DMS153 (cell line): ENCODE measurements at regions not wholly inside any gene's neighbourhood (a gene's known extent, or its start where the extent isn't known, plus 50 kb on each side); places are given as distances from the start of the nearest gene placed in this dataset.

Experiments used
- DNase-seq: peaks from one replicate; lab custom pipeline; 2025; lab: John Stamatoyannopoulos, UW

DNA sequence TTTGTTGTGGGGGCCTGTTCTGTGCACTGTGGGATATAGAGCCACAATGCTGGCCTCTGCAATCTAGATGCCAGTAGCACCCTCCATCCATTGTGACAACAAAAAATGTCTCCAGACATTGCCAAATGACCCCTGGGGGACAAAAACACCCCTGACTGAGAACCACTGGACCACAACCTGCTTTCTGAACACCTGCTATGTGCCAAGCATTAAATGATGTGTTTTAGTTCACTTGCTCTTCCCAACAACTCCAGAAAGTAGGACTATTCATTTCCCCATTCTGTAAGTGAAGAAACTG lies 367.0 kb upstream of the ERCC4 start:
- no peak for DNase-seq

DNA sequence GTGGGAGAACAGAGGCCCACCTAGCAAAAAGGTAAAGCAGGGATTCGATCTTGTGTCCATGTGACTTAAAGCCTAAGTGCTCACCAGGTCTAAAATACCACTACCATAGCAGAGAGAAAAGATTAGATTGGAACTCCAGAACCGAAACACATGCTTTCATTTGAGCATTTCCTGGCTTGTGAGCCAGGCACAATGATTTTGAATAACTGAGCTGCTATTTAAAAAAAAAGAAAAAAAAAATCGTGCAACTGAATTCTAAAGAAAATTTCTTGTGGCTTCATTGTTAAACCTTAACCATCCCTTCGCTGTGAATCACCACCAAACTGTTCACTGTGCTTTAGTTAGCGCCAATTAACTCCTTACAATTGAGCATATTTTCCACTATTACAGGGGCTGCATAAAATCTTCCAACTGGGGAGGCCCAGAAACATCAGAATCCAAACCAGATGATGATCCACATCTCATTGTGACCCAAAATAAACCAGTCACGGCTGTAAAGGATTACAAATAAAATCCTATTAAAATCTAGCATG lies 366.4 kb upstream of the ERCC4 start:
- no peak for DNase-seq

DNA sequence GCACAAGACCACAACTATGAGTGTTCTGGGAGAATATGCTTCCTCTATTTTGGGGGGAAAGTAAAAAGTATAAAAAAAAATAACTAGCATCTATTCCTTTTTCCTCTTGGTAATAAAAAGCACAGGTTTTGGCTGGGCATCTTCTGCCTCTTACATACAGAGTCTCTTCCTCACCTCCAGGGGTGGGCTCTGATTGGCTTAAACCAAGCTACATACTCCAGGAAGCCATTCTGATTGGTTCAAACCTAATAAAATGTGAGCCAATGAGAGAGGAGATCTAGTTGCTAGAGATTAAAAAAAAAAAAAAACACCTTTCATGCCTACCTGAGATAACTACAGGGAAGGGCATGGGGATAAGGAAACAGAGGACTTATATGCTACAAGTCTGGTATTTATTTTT lies 365.9 kb upstream of the ERCC4 start:
- no peak for DNase-seq

DNA sequence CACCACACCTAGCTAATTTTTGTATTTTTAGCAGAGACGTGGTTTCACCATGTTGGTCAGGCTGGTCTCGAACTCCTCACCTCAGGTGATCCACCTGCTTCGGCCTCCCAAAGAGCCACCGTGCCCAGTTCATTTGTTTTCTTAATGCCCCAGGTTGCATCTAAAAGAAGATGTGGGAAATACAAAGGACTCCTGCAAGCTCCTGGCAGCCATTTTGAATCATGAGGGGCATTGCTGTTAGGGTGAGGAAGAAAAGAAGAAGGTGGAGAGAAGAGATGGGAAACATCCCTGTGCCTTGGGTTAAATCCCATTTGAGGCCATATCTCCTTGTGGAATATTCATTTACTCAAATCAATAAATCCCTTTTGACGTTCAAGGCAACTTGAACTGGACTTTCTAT lies 365.3 kb upstream of the ERCC4 start:
- no peak for DNase-seq

DNA sequence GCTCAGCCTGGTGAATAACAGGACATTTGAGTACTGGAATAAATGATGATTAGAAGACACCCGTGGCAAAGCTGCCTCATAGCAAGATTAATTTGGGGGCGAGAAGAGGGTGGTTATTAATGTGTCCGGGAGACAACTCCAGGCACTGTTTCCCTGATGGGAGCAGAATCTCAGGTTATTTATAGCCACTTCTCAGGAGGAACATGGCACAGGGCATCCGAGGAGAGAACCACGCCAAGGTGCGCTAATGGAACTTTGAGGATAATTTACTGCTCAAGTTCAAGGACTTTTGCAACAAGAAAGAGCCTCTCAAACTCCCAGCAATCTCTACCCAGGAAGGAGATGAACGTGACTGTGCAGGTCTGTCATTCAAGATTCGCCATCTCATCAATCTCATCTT lies 362.5 kb upstream of the ERCC4 start:
- DNase-seq, result no peak

DNA sequence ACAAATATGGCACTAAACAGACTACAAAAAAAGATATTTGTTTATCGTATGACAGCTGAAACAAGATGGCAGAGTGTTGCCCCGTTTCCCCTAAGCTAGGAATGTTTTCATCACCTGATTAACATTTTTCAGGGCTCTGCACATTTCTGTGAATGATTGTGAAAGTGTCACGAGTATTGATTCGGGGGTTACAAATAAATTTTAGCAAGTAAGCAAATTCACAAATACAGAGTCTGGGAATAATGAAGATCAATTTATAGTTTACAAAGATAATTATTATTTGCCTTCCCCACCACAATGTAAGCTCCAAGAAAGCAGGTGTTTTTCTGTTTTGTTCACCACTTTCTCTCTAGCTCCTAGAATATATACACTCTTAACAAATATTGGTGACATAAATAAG lies 361.2 kb upstream of the ERCC4 start:
- DNase-seq, result no peak

DNA sequence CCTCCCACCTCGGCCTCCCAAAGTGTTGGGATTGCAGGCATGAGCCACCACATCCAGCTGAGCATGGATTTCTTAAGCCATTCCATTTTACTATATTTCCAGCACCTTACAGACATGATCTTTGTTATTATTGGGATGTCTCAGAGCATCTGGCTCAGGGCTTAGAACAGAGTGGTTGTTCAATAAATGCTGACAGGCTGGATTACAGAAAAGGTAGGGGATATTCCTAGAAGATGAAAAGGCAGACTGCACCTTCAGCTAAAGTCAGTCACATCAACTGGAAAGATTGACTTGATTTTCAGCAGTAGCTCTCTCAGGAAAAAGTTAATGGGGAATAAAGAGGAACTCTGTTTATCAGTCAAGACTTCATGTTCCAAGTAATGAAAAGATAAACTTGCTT lies 360.3 kb upstream of the ERCC4 start:
- DNase-seq, result no peak

- no peak for DNase-seq
These were observed 359.8 kb upstream of the ERCC4 start for GRCh38 chr16:13560151-13560550.

- DNase-seq, result no peak
These were observed 358.5 kb upstream of the ERCC4 start for GRCh38 chr16:13561291-13562070.

- no peak for DNase-seq
These were observed 351.2 kb upstream of the ERCC4 start for GRCh38 chr16:13568803-13569202.

DNA sequence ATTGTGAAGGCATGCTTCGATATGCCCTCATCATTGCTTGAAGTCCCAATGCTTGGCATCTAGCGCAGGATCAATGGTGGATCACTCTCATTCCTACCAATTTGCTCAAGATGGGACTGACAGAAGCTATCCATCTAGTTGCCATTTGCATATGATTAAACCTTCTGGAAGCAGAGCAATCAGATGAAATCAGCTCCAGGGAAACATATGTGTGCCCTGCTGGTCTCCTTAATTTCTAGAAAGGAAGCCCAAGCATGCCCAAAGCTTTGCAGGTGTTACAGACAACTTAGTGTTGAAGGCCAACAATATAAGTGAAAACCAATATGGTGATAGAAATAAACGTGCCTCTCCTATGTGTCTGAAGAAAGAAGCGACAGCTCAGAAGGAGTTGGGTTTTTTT lies 350.0 kb upstream of the ERCC4 start:
- no peak for DNase-seq

DNA sequence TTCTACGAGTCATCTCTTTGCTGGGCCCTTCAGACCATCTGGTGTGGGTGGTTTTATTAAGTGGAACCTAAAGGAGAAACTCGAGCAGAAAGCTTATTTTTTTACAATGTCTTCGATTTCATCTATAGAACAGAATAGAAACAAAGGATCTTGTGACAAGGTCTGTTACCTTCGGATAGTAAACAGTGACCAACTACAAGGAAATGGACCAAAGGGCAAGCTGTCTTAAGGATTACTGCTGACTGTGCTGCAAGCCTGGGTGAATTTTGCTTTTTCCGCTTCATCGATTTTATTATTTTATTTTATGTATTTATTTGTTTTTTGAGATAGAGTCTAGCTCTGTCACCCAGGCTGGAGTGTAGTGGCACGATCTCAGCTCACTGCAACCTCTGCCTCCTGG lies 348.9 kb upstream of the ERCC4 start:
- no peak for DNase-seq

- no peak for DNase-seq
These were observed 346.1 kb upstream of the ERCC4 start for GRCh38 chr16:13573903-13574302.

- no peak for DNase-seq
These were observed 333.9 kb upstream of the ERCC4 start for GRCh38 chr16:13586051-13586450.

DNA sequence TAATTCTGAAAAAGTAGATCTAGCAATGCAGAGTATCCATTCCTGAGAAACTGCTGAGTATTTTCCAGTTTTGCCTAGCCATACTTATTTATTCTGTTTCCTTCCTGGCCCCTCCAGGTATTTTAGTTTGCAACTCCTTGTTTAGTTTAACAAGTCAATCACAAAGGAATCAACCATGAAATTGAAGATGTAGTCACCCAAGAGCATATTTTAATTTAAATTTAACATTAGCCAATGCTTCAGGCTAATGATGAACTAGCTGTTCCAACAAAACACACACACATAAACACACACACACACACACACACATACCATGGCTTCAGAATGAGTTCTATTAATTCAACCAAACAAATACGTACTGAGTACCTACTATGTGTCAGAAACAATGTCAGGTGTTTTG lies 332.8 kb upstream of the ERCC4 start:
- DNase-seq, result no peak

GRCh38 chr16:13594823-13595222 lies 325.1 kb upstream of the ERCC4 start:
- DNase-seq, result no peak

- no peak for DNase-seq
These were observed 313.1 kb upstream of the ERCC4 start for GRCh38 chr16:13606804-13607203.

- DNase-seq, result no peak
These were observed 312.7 kb upstream of the ERCC4 start for GRCh38 chr16:13607289-13607688.

- DNase-seq, result no peak
These were observed 308.4 kb upstream of the ERCC4 start for GRCh38 chr16:13611596-13611995.

DNA sequence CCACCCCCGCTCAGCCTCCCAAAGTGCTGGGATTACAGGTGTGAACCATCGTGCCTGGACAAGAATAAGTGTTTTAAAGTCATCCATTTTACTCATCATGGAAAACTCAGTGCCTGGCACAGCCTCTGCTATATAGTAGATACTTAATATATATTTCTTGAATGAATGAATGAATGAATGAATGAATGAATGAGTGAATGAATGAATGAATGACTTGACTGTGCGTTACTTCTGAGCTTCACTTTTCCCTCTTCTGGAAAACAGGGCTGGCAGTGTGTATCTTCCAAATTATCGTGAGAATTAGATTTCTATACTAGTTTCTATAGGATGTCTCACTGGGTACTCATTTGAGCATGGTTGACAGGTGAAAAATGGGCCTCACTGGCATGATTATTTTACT lies 307.3 kb upstream of the ERCC4 start:
- DNase-seq, result no peak

- DNase-seq, result no peak
These were observed 306.8 kb upstream of the ERCC4 start for GRCh38 chr16:13613165-13613564.

DNA sequence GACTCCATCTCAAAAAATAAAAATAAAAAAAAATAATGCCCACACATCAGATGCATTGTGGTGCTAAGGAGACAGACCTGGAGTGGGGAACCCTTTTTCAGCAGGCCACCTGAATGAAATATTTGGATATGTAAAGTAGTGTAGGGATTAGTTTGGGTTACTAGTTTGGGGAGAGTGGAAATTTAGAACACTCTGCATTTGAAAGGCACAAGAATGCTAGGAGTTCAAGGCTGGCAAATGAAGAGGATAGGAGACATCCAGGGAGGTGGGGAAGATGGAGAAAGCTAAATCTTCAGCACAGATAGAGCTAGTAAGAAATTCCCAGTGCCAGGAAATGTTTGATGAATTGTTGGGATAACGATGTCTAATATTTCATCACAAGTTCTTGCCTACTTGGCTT lies 298.3 kb upstream of the ERCC4 start:
- DNase-seq, result no peak

- DNase-seq, result no peak
These were observed 291.8 kb upstream of the ERCC4 start for GRCh38 chr16:13628156-13628555.

DNA sequence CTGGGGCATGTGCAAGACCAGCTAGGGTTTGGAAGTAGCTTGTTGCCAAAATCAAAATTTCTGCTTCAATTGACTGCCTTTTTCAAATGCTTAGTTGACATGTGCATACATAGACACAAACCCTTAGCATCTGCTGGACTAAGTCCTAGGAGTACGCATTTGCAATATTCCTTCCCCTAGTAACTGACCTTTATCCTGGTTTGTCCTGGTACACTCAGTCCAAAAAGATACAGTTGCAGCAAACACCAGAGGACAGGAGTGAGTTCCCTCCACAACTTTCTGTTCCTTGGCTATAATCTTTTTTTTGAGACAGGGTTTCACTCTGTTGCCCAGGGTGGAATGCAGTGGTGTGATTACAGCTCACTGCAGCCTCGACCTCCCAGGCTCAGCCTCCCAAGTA lies 290.2 kb upstream of the ERCC4 start:
- DNase-seq, result no peak
